HCT116 (cell line): ENCODE measurements at regions not wholly inside any gene's neighbourhood (a gene's known extent, or its start where the extent isn't known, plus 50 kb on each side); places are given as distances from the start of the nearest gene placed in this dataset.
"Not testable (repeated sequence)": the region's sequence is repeated elsewhere in the genome, so short reads cannot be mapped to it uniquely, and the experiment has no call there.

Source experiments
- ATAC-seq: fragments of 200-7000 bp; cut with Tn5 transposase; 2 replicates; pipeline ENCODE4 v1.9.1; 2020; ENCODE audit warnings: mild to moderate bottlenecking, moderate library complexity
- BruUV-seq: library from RNA; stranded (reverse); fragments of 400-500 nt; replicated peaks from 2 replicates; lab custom pipeline; 2021; lab: Mats Ljungman, UMichigan
- CTCF ChIA-PET: fragments of 300-600 bp; sonication (Branson Sonifier 250); formaldehyde crosslinking; loops from one replicate; lab custom pipeline; 2021; ENCODE audit warnings: antibody characterized with exemption; lab: Charles Lee
- POLR2A ChIA-PET: fragments of 300-600, 350-600 bp; sonication (Branson Sonifier 250); formaldehyde crosslinking; loops from one replicate; lab custom pipeline; 2021; ENCODE audit warnings: antibody characterized with exemption; lab: Charles Lee
- RAD21 ChIA-PET, 2 experiments: fragments of 300-600 bp; sonication (Branson Sonifier 250); formaldehyde crosslinking; loops; one replicate each; lab custom pipeline; 2023; ENCODE audit warnings: low total read pairs in 2 of 2; ENCODE audit not compliant: uncharacterized antibody in 2 of 2, unreplicated experiment in 2 of 2, low non-redundant PET in 1 of 2; lab: Charles Lee
- DNase-seq: peaks from one replicate; pipeline ENCODE4 v3.0.0-alpha.2; 2010; ENCODE audit warnings: low read depth, low spot score
- H2AFZ ChIP-seq: fragments of 200-600 bp; shearing (Covaris generic), sonication (generic); 2 replicates; pipeline ENCODE4 v1.6.1; 2017; ENCODE audit warnings: low read depth, mixed run types, mixed read lengths, antibody characterized with exemption, low read length; ENCODE audit not compliant: poor library complexity, severe bottlenecking
- H3K27ac ChIP-seq: 2 replicates; pipeline ENCODE4 v1.5.1; 2012; ENCODE audit warnings: low read depth, low read length
- H3K27me3 ChIP-seq: fragments of 200-600 bp; sonication (generic); 2 replicates; pipeline ENCODE4 v1.6.1; 2016; ENCODE audit warnings: mixed run types, low read length, mixed read lengths; ENCODE audit not compliant: insufficient read depth
- H3K36me3 ChIP-seq, 2 experiments: fragments of 200-500 bp in 1 of 2; fragments of 200-600 bp in 1 of 2; sonication (Bioruptor generic) in 1 of 2; sonication (generic) in 1 of 2; 2 replicates each; pipeline versions ENCODE4 v1.5.1 to v1.6.1; 2014 to 2016; ENCODE audit warnings: low read length in 2 of 2, inconsistent platforms in 1 of 2, mixed read lengths in 1 of 2, mixed run types in 1 of 2; ENCODE audit not compliant: insufficient read depth in 2 of 2, control insufficient read depth in 1 of 2
- H3K4me1 ChIP-seq, 2 experiments: fragments of 200-600 bp in 1 of 2; sonication (generic) in 1 of 2; 2 replicates each; pipeline versions ENCODE4 v1.5.1 to v1.6.1; 2012 to 2017; ENCODE audit warnings: low read length in 2 of 2, inconsistent platforms in 1 of 2, mild to moderate bottlenecking in 1 of 2, mixed read lengths in 1 of 2, mixed run types in 1 of 2, moderate library complexity in 1 of 2; ENCODE audit not compliant: insufficient read depth in 2 of 2, control insufficient read depth in 1 of 2
- H3K4me2 ChIP-seq: fragments of 200-600 bp; sonication (generic); 2 replicates; pipeline ENCODE4 v1.6.1; 2017; ENCODE audit warnings: mixed run types, low read length, mixed read lengths
- H3K4me3 ChIP-seq, 2 experiments: fragments of 200-600 bp in 1 of 2; sonication (generic) in 1 of 2; replicated peaks in 1 of 2; 2 replicates each; pipeline ENCODE4 v1.5.1; 2011 to 2016; ENCODE audit warnings: low read length in 2 of 2, control low read depth in 1 of 2, low read depth in 1 of 2, mild to moderate bottlenecking in 1 of 2, mixed read lengths in 1 of 2, mixed run types in 1 of 2
- H3K79me2 ChIP-seq: fragments of 200-600 bp; sonication (generic); 2 replicates; pipeline ENCODE4 v1.6.1; 2017; ENCODE audit warnings: mild to moderate bottlenecking, mixed run types, low read length, moderate library complexity, mixed read lengths; ENCODE audit not compliant: insufficient read depth
- H3K9ac ChIP-seq: fragments of 200-600 bp; sonication (generic); 2 replicates; pipeline ENCODE4 v1.6.1; 2016; ENCODE audit warnings: low read length, mixed read lengths
- H3K9me2 ChIP-seq: fragments of 200-600 bp; sonication (generic), shearing (Covaris generic); 2 replicates; pipeline ENCODE4 v1.6.1; 2017; ENCODE audit warnings: mixed run types, mild to moderate bottlenecking, moderate library complexity; ENCODE audit not compliant: insufficient read depth
- H3K9me3 ChIP-seq, 2 experiments: fragments of 200-500 bp in 1 of 2; fragments of 200-600 bp in 1 of 2; sonication (Bioruptor generic) in 1 of 2; sonication (generic) in 1 of 2; 2 replicates each; pipeline ENCODE4 v1.6.1; 2014 to 2017; ENCODE audit warnings: low read length in 2 of 2, mixed read lengths in 2 of 2, inconsistent platforms in 1 of 2, low read depth in 1 of 2, mild to moderate bottlenecking in 1 of 2, mixed run types in 1 of 2, moderate library complexity in 1 of 2; ENCODE audit not compliant: control insufficient read depth in 1 of 2, insufficient read depth in 1 of 2
- H4K20me1 ChIP-seq: fragments of 200-600 bp; sonication (generic), shearing (Covaris generic); 2 replicates; pipeline ENCODE4 v1.6.1; 2017; ENCODE audit warnings: mixed run types, mild to moderate bottlenecking, moderate library complexity; ENCODE audit not compliant: insufficient read depth
- intact Hi-C: fragments of 100-400 bp; cut with micrococcal nuclease; formaldehyde crosslinking; loops from 2 replicates; pipeline ENCODE4 v1.10.0; 2022

- H3K4me2 ChIP-seq, H4K20me1 ChIP-seq, BruUV-seq, POLR2A ChIA-PET, H3K79me2 ChIP-seq, H3K9me2 ChIP-seq, H3K9me3 ChIP-seq, H3K4me1 ChIP-seq, RAD21 ChIA-PET, DNase-seq, H2AFZ ChIP-seq, H3K4me3 ChIP-seq, ATAC-seq, intact Hi-C loops, CTCF ChIA-PET, H3K9ac ChIP-seq, H3K27me3 ChIP-seq, H3K36me3 ChIP-seq, H3K27ac ChIP-seq: not testable (repeated sequence)
Observed at GRCh38 chr22:11298126-11298893, 4229.7 kb upstream of the OR11H1 start.

GRCh38 chr22:11302427-11302826, 4225.6 kb upstream of the OR11H1 start:
- DNase-seq, BruUV-seq, POLR2A ChIA-PET, H3K27ac ChIP-seq, H3K79me2 ChIP-seq, RAD21 ChIA-PET, H3K4me2 ChIP-seq, H3K4me1 ChIP-seq, H4K20me1 ChIP-seq, H3K36me3 ChIP-seq, H2AFZ ChIP-seq, CTCF ChIA-PET, ATAC-seq, intact Hi-C loops, H3K4me3 ChIP-seq, H3K9me2 ChIP-seq, H3K9ac ChIP-seq, H3K27me3 ChIP-seq: not testable (repeated sequence)
- H3K9me3 ChIP-seq, result peaks cover 0 to 10% of the 10 kb centered on the region in 2 experiments; a peak in 2 of 4 replicates

- DNase-seq, H4K20me1 ChIP-seq, H3K36me3 ChIP-seq, H2AFZ ChIP-seq, H3K4me3 ChIP-seq, H3K79me2 ChIP-seq, H3K27me3 ChIP-seq, ATAC-seq, H3K27ac ChIP-seq, H3K9me2 ChIP-seq, H3K4me2 ChIP-seq, H3K4me1 ChIP-seq, intact Hi-C loops, CTCF ChIA-PET, BruUV-seq, POLR2A ChIA-PET, H3K9ac ChIP-seq, RAD21 ChIA-PET: not testable (repeated sequence)
- H3K9me3 ChIP-seq, result peaks cover 0 to 10% of the 10 kb centered on the region in 2 experiments; a peak in 2 of 4 replicates
Observed at GRCh38 chr22:11302904-11303303, 4225.1 kb upstream of the OR11H1 start.

DNA sequence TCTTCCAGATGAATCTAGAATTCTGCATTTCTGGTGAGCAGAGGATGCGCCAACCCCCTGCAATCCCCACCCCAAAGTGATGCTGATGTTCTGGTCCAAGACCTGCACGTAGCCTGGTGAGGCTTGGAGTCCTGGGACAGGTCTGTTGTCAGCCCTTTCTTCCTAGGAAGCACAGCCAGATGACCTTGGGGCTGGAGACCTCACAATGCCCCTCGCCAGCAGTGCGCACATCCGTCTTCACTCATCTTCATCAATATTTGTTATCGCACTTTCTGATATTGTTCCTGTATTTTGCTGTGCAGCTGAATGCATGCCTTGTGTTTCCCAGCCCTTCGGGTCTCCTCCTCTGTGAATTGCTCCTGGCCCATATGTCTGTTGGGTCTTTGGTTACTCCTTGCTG, 4222.8 kb upstream of the OR11H1 start:
- H3K4me2 ChIP-seq, intact Hi-C loops, DNase-seq, BruUV-seq, H3K79me2 ChIP-seq, H4K20me1 ChIP-seq, H3K27me3 ChIP-seq, H3K4me3 ChIP-seq, H3K9me2 ChIP-seq, H3K36me3 ChIP-seq, POLR2A ChIA-PET, H3K4me1 ChIP-seq, H2AFZ ChIP-seq, ATAC-seq, H3K27ac ChIP-seq, CTCF ChIA-PET, H3K9ac ChIP-seq, RAD21 ChIA-PET: not testable (repeated sequence)
- H3K9me3 ChIP-seq, result peaks cover 0 to 17% of the 10 kb centered on the region in 2 experiments; a peak in 1 of 4 replicates
